ENCODE measurements at regions not wholly inside any gene's neighbourhood (a gene's known extent, or its start where the extent isn't known, plus 50 kb on each side); places are given as distances from the start of the nearest gene placed in this dataset.
"Not testable (repeated sequence)": the region's sequence is repeated elsewhere in the genome, so short reads cannot be mapped to it uniquely, and the experiment has no call there.

DNA sequence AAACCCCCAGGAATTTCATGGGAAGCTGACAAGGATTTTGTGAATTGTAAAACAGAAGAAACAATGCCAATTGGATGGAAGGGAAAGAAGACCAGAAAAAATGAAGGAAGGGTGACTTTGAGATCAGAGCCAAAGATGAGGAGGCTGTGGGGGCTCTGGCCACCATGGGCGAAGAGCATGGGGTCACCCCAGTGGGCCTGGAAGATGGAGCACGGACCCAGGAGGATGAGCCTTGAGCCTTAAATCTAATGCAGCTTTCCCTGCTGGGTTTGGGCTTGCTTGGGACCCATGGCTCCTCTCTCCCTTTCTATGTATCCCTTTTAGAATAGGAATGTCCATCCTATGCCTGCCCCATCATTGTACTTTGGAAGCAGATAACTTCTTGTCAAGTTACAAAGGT lies 322.2 kb downstream of the TMEM121 start:
- no peak for FAIRE-seq

GRCh38 chr14:105849933-105850626 lies 323.7 kb downstream of the TMEM121 start:
- no peak for FAIRE-seq

DNA sequence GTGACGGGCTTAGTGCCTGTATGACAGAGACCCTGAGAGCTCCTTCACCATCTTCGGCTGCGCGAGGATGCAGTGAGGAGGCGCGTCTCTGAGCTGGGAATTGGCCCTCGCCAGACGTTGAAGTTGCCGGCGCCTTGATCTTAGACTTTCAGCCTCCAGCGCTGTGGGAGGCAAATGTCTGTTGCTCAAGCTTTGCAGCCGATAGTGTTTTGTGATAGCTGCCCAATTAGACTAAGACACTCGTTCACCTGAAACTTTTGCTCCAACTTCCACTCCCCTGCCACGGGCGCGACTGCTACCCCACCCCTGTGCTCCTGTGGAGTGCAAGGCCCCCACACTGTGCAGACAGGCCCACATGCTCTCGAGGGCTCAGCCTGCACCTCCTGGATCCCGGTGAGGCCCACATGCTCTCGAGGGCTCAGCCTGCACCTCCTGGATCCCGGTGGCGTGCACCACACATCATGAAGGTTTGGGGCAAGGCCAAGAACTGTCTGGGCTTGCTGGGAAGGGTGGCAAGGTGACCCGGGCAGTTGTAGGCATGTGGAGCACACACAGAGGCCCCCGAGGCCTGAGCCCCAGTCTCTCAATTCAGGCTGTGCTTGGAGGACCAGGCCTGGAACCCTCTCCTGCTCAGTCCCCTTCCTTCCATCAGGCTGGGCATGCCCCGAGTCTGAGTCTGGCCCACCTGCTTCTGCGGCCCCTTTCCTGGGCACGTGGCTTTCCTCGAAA lies 324.6 kb downstream of the TMEM121 start:
- FAIRE-seq, result no peak

DNA sequence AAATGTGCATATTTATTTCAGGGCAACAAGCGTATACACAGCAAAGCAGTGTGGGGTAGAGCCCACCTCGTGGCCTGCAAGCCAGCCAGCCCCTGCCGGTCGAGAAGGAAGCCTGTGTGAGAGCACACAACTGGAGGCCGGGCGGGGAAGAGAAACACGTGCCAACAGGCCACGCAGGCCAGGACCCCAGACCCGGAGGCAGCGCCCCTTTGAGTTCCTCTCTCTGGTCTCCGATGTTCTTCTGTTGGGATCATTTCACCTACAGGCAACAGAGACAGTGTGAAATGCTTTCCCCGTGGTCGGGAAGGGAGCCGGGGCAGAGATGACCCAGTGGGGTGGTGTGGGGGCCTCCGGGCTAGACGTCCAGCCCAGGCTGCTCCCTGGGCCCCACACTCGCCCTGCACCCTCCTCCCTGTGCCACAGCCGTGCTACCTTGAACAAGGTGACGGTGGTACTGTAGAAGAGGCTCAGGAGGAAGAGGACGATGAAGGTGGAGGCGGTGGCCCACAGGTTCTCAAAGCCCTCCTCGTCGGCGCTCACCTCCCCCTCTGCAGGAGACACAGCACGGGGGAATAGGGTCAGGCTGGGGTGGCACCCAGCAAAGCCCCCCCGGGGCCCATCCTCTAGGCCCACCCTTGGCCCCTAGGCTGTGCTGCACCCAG lies 325.5 kb downstream of the TMEM121 start:
- FAIRE-seq, result no peak

DNA sequence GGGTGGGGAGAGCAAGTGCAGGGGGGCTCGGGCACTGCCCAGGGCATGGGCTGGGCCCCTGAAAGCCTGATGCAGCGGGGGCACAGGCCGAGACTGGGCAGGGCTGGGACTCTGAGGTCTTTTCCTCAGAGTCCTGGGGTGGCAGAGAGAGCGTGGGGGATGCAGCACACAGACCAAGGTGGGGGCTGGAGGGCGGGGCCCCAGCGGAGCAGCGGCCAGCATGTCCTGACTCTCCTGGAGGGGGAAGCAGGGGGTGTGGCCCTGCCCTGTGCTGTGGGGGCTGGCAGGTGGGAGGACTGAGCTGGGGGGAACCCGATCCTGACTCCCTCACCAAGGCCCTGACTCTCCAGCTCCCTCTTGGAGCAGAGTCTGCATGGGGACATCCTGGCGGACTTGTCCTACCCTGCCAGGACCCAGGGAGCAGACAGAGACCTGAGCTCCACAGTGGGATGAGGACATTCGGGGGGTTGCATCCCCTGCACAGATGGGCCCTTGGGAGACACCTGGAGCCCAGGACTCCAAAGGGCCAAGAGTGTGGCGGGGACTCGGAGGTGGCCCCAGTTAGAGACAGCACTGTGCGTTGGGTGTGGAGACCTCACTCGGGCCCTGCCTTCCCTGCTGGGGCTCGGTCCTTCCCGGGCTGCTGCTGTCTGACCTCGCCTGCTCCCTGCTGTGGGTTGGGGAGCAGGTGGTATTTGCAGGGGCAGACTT lies 326.1 kb downstream of the TMEM121 start:
- FAIRE-seq, result no peak

- no peak for FAIRE-seq
These were observed 326.9 kb downstream of the TMEM121 start for GRCh38 chr14:105853089-105853906.

GRCh38 chr14:105853907-105854599 lies 327.7 kb downstream of the TMEM121 start:
- no peak for FAIRE-seq

- no peak for FAIRE-seq
These were observed 328.3 kb downstream of the TMEM121 start for GRCh38 chr14:105854600-105855245.

- no peak for FAIRE-seq
These were observed 329.0 kb downstream of the TMEM121 start for GRCh38 chr14:105855246-105855892.

GRCh38 chr14:105855893-105856675 lies 329.7 kb downstream of the TMEM121 start:
- no peak for FAIRE-seq

DNA sequence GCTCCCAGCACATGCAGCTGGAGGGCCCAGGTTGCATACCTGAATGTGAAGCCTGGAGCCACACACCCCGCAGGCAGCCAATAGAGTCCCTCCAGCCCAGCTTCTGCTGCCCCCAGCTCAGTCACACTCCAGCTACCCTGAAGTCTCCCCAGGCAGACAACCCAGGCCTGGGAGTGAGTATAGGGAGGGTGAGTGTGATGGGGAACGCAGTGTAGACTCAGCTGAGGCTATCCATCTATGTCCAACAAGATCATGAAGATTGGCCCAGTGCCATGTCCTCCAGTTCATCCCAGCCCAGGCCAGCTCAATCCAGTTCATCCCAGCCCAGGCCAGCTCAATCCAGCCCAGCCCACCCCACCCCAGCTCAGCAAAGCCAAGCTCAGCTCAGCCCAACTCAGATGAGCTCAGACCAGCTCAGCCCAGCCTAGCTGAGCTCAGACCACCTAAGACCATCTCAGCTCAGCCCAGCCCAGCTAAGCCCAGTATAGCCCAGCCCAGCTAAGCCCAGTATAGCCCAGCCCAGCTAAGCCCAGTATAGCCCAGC lies 330.4 kb downstream of the TMEM121 start:
- no peak for FAIRE-seq

- no peak for FAIRE-seq
These were observed 330.9 kb downstream of the TMEM121 start for GRCh38 chr14:105857220-105857825.

GRCh38 chr14:105857826-105858675 lies 331.7 kb downstream of the TMEM121 start:
- FAIRE-seq, result no peak

DNA sequence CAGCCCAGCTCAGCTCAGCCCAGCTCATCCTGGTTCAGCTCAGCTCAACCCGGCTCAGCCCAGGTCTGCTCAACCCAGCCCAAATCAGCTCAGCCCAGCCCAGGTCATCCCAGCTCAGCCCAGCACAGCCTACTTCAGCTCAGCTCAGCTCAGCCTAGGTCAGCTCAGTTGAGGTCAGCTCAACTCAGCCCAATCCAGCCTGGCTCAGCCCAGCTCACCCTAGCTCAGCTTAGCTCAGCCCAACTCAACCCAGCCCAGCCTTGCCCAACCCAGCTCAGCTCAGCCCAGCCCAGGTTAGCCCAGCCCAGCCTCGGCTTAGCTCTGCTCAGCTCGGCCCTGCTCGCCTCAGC lies 332.3 kb downstream of the TMEM121 start:
- no peak for FAIRE-seq

- not testable (repeated sequence) for FAIRE-seq
These were observed 332.8 kb downstream of the TMEM121 start for GRCh38 chr14:105859073-105859716.

GRCh38 chr14:105859717-105860614 lies 333.6 kb downstream of the TMEM121 start:
- FAIRE-seq, result no peak
